AG08396 (cell line): ENCODE measurements at regions not wholly inside any gene's neighbourhood (a gene's known extent, or its start where the extent isn't known, plus 50 kb on each side); places are given as distances from the start of the nearest gene placed in this dataset.
"Not testable (repeated sequence)": the region's sequence is repeated elsewhere in the genome, so short reads cannot be mapped to it uniquely, and the experiment has no call there.

Source experiments
- DNase-seq: peaks from one replicate; pipeline ENCODE4 v3.0.0; 2012; ENCODE audit warnings: low spot score, mixed read lengths

- DNase-seq: no peak
These were observed 272.0 kb downstream of the KLF13 start for GRCh38 chr15:31598620-31599019.

GRCh38 chr15:31605467-31605931 is 278.9 kb downstream of the KLF13 start:
- DNase-seq: peak; percentile 56

GRCh38 chr15:31606194-31606669 is 279.6 kb downstream of the KLF13 start:
- peak; percentile 64 for DNase-seq

GRCh38 chr15:31606931-31607497 is 280.4 kb downstream of the KLF13 start:
- no peak for DNase-seq

GRCh38 chr15:31607656-31608055 is 281.0 kb downstream of the KLF13 start:
- DNase-seq: no peak

GRCh38 chr15:31609258-31609681 is 282.6 kb downstream of the KLF13 start:
- no peak for DNase-seq

- no peak for DNase-seq
These were observed 283.3 kb downstream of the KLF13 start for GRCh38 chr15:31609906-31610305.

GRCh38 chr15:31615643-31616415 is 289.2 kb downstream of the KLF13 start:
- no peak for DNase-seq

GRCh38 chr15:31623297-31623696 is 296.7 kb downstream of the KLF13 start:
- DNase-seq: not testable (repeated sequence)

GRCh38 chr15:31624115-31624514 is 297.5 kb downstream of the KLF13 start:
- not testable (repeated sequence) for DNase-seq

GRCh38 chr15:31635715-31636114 is 309.1 kb downstream of the KLF13 start:
- not testable (repeated sequence) for DNase-seq

GRCh38 chr15:31636911-31637310 is 310.3 kb downstream of the KLF13 start:
- DNase-seq: not testable (repeated sequence)

GRCh38 chr15:31643955-31644354 is 317.3 kb downstream of the KLF13 start:
- DNase-seq: not testable (repeated sequence)

GRCh38 chr15:31644761-31645160 is 318.1 kb downstream of the KLF13 start:
- not testable (repeated sequence) for DNase-seq

- DNase-seq: not testable (repeated sequence)
These were observed 320.7 kb downstream of the KLF13 start for GRCh38 chr15:31647337-31647826.

- DNase-seq: not testable (repeated sequence)
These were observed 323.0 kb downstream of the KLF13 start for GRCh38 chr15:31649634-31650033.

GRCh38 chr15:31650055-31650701 is 323.5 kb downstream of the KLF13 start:
- DNase-seq: not testable (repeated sequence)

- DNase-seq: not testable (repeated sequence)
These were observed 330.3 kb downstream of the KLF13 start for GRCh38 chr15:31656915-31657314.

GRCh38 chr15:31660816-31661215 is 334.2 kb downstream of the KLF13 start:
- no peak for DNase-seq

GRCh38 chr15:31665732-31666131 is 339.1 kb downstream of the KLF13 start:
- DNase-seq: not testable (repeated sequence)

- DNase-seq: not testable (repeated sequence)
These were observed 342.7 kb downstream of the KLF13 start for GRCh38 chr15:31669158-31669908.

- DNase-seq: not testable (repeated sequence)
These were observed 346.6 kb downstream of the KLF13 start for GRCh38 chr15:31673263-31673662.
